ENCODE measurements at regions not wholly inside any gene's neighbourhood (a gene's known extent, or its start where the extent isn't known, plus 50 kb on each side); places are given as distances from the start of the nearest gene placed in this dataset.

GRCh38 chrX:114508756-114509155, 75.1 kb upstream of the HTR2C start:
- no peak overlapping the region for H4K91ac ChIP-seq (ENCODE audit: insufficient read length, low read depth, low read length)
- Mint-ChIP-seq H3K27ac (no peak overlapping the region), H3K9me3 (no peaks in the 10 kb centered on the region), H3K4me1 (no peaks in the 10 kb centered on the region), H3K27me3 (ENCODE audit: low read depth) (no peaks in the 10 kb centered on the region), H3K4me3 (no peak overlapping the region), H3K36me3 (ENCODE audit: insufficient read depth in 1 of 3, low read depth in 3 of 3) (peaks cover 0 to 2% (median 0%) of the 10 kb centered on the region in 3 experiments; a peak in 2 of 7 replicates)
- WGBS (ENCODE audit: extremely low coverage, insufficient read length, low lambda C conversion rate) = no CpG with 5 or more reads among the region's 2 CpGs
- no peak overlapping the region for H3K27ac ChIP-seq (ENCODE audit: insufficient read length, low read depth, low read length)
- H2AFZ ChIP-seq (ENCODE audit: low read length) = no peak overlapping the region
- H3K4me1 ChIP-seq (ENCODE audit: insufficient read depth, low read length) = no peaks in the 10 kb centered on the region
- no peaks in the 10 kb centered on the region for H3K79me2 ChIP-seq (ENCODE audit: insufficient read depth, low read length)
- H3K79me1 ChIP-seq (ENCODE audit: insufficient read depth, low read depth, low read length, poor library complexity, severe bottlenecking) = no peaks in the 10 kb centered on the region
- no peak overlapping the region for H2BK20ac ChIP-seq (ENCODE audit: low read depth, low read length, poor library complexity, severe bottlenecking)
- no peak overlapping the region for H3K23ac ChIP-seq (ENCODE audit: insufficient read length, low read depth, low read length)
- H3K56ac ChIP-seq (ENCODE audit: insufficient read length, low read depth, low read length) = no peak overlapping the region
- H2BK5ac ChIP-seq (ENCODE audit: insufficient read length, low read length) = no peak overlapping the region
- no peaks in the 10 kb centered on the region for H4K20me1 ChIP-seq (ENCODE audit: control insufficient read depth, insufficient read depth, insufficient read length)
- no peak overlapping the region for H2BK12ac ChIP-seq (ENCODE audit: insufficient read length, low read depth, low read length)
- H3K27me3 ChIP-seq (ENCODE audit: insufficient read depth, low read length) = no peaks in the 10 kb centered on the region
- no peak overlapping the region for H2AK5ac ChIP-seq (ENCODE audit: insufficient read length, low read length)
- no peaks in the 10 kb centered on the region for H3K9me3 ChIP-seq (ENCODE audit: control insufficient read depth, low read depth, low read length)
- H3K14ac ChIP-seq (ENCODE audit: insufficient read depth, low read length) = no peak overlapping the region
- H3K4me2 ChIP-seq (ENCODE audit: insufficient read depth, insufficient read length, low read length) = no peak overlapping the region
- H3K9ac ChIP-seq (ENCODE audit: extremely low read depth, insufficient read length, low read length) = no peak overlapping the region
- H3K18ac ChIP-seq (ENCODE audit: insufficient read length, low read depth, low read length) = no peak overlapping the region
- no peak for DNase-seq
- no peak for TF ChIP-seq CTCF (conservative IDR thresholded peaks at IDR 0.05)
- H2BK120ac ChIP-seq (ENCODE audit: low read depth, low read length, poor library complexity, severe bottlenecking) = no peak overlapping the region
- no peak overlapping the region for H4K8ac ChIP-seq (replicated peaks; ENCODE audit: insufficient read length, low read depth, low read length)
- no peaks in the 10 kb centered on the region for H3K23me2 ChIP-seq (ENCODE audit: insufficient read length, low read depth, low read length, poor library complexity, severe bottlenecking)
- H3K4ac ChIP-seq (ENCODE audit: low read depth, low read length) = no peak overlapping the region
- H2BK15ac ChIP-seq (ENCODE audit: low read depth, low read length) = no peak overlapping the region
- no peak overlapping the region for H4K5ac ChIP-seq (ENCODE audit: insufficient read length, low read depth, low read length)
- no peak overlapping the region for H3T11ph ChIP-seq (ENCODE audit: low read length)

All from H9 (cell line).